Astrocyte of the cerebellum (primary cell): ENCODE measurements at regions not wholly inside any gene's neighbourhood (a gene's known extent, or its start where the extent isn't known, plus 50 kb on each side); places are given as distances from the start of the nearest gene placed in this dataset.
A peak's percentile ranks its signal among the peaks of the same experiment; 100 is the strongest.

Experiments
- DNase-seq: peaks from one replicate; pipeline ENCODE4 v3.0.0-alpha.2; 2011; ENCODE audit warnings: low read depth
- H3K4me3 ChIP-seq: 2 replicates; pipeline ENCODE4 v1.5.1; 2011; ENCODE audit warnings: mild to moderate bottlenecking, low read depth, low read length, moderate library complexity
- in situ Hi-C: cut with HindIII; loops from 2 replicates; pipeline ENCODE4 v1.10.0; 2017; ENCODE audit warnings: low sequenced_read_pairs
- TF ChIP-seq, protein P1 (sequence below): IDR thresholded peaks from 2 replicates; pipeline ENCODE4 v1.5.1; 2012; ENCODE audit warnings: low read length, low read depth, moderate library complexity, mild to moderate bottlenecking; ENCODE audit errors: missing control alignments

DNA sequence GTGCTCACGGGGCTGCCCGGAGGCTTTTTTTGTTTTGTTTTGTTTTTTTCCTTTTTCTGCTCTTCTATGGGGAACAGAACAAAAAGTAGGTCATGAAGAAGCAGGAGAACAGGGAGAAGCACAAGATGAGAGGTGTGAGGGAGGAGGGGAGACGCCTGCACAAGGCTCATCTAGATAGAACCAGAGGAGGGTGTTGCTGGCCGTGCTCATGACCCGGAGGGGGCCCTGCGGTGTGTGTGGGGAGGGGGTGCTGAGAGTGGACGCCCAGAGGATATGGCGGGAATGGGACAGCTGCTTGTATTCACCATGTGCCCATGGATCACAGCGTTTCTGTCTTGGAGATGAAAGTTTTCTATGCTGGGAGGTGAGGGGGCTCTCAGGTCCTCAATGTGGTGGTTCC, 183.7 kb downstream of the FOXL1 start:
- DNase-seq, result no peak
- H3K4me3 ChIP-seq, result no peak overlapping the region
- in situ Hi-C loops, result loop anchor here (5.0 kb wide), 1 partner anchor 45 kb away; no protein-coding TSS in a partner anchor
- TF ChIP-seq, protein P1, sequence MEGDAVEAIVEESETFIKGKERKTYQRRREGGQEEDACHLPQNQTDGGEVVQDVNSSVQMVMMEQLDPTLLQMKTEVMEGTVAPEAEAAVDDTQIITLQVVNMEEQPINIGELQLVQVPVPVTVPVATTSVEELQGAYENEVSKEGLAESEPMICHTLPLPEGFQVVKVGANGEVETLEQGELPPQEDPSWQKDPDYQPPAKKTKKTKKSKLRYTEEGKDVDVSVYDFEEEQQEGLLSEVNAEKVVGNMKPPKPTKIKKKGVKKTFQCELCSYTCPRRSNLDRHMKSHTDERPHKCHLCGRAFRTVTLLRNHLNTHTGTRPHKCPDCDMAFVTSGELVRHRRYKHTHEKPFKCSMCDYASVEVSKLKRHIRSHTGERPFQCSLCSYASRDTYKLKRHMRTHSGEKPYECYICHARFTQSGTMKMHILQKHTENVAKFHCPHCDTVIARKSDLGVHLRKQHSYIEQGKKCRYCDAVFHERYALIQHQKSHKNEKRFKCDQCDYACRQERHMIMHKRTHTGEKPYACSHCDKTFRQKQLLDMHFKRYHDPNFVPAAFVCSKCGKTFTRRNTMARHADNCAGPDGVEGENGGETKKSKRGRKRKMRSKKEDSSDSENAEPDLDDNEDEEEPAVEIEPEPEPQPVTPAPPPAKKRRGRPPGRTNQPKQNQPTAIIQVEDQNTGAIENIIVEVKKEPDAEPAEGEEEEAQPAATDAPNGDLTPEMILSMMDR, result no peak

DNA sequence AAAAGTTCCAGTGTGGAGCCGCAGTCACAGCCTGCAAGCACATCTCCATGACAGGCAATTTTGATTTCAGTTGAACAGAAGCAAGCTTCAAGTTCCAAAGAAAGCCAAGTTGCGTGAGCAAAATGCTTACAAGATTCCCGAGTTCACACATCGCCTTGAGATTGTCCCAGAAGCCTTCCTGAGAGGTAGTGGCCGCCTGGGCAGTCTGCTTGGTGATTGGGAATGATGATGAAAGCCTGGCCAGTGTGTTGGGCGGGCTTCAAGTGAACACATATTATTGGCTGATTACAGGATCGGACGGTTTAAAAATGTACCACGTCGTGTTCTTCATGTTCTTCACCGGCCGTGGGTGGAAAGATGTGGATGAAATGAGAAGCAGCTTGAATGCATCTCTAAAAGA, 185.5 kb downstream of the FOXL1 start:
- in situ Hi-C loops, result loop anchor here (5.0 kb wide), 1 partner anchor 47 kb away; no protein-coding TSS in a partner anchor
- DNase-seq, result no peak
- TF ChIP-seq, protein P1, result no peak
- no peak overlapping the region for H3K4me3 ChIP-seq

DNA sequence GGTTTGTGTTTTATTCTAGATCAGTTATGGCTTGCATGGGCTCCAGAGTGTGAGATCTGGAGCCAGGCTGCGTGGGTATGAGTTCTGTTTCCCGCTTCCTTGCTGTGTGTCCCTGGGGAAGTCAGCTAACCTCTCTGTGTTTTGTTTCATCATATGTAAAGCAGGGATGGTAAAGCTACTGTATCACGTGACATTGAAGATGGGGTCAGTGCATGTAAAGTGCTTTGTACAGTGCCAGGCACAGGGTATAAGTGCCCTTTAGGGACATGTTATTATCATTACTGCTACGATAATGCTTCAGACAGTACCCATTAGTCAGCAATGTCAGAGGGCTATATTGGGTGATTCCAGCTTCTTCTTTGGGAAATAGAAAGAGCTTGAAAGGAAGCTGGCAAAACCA, 186.2 kb downstream of the FOXL1 start:
- no peak for DNase-seq
- TF ChIP-seq, protein P1, result no peak
- in situ Hi-C loops, result loop anchor here (5.0 kb wide), 1 partner anchor 47 kb away; no protein-coding TSS in a partner anchor
- no peak overlapping the region for H3K4me3 ChIP-seq

DNA sequence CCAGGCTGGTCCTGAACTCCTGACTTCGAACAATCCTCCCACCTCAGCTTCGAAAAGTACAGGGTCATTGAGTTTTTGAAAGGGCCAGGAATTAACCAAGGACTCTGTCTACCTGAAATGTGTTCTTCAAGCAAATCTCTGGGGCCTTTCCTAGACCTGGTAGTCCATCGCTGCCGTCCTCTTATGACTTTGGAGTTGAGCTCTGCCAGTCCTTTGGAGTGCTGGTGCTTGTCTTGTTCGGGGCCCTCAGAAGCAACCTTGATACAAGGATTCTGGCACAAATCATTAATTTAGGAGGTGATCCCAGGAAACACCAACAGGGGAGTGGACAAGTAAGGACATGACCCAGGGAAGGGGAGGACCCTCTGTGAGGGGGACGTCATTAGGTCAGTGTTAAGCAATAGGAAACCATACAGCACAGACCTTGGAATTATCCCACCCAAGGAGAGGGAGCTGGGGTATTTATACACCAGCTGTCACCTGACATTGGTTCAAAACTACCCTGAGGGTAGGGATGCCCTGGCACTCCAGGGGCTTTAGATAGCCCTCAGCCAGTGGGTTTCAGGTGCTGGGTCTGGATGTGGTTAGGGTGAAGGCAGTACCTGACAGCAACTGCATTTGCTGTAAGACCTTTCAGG, 187.2 kb downstream of the FOXL1 start:
- no peak for DNase-seq
- TF ChIP-seq, protein P1, result no peak
- H3K4me3 ChIP-seq, result no peak overlapping the region
- in situ Hi-C loops, result no loop called here

DNA sequence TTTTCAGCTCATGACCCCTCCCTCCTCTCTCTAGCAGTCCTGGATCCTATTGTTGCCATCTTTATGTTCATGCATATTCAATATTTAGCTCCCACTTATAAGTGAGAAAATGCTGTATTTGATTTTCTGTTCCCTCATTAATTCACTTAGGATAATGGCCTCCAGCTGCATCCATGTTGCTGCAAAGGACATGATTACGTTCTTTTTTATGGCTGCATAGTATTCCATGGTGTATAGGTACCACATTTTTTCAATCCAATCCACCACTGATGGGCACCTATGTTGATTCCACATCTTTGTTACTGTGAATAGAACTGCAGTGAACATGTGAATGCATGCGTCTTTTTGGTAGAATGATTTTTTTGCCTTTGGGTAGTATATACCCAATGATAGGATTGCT, 188.4 kb downstream of the FOXL1 start:
- H3K4me3 ChIP-seq, result no peak overlapping the region
- in situ Hi-C loops, result no loop called here
- DNase-seq, result no peak
- TF ChIP-seq, protein P1, result no peak

DNA sequence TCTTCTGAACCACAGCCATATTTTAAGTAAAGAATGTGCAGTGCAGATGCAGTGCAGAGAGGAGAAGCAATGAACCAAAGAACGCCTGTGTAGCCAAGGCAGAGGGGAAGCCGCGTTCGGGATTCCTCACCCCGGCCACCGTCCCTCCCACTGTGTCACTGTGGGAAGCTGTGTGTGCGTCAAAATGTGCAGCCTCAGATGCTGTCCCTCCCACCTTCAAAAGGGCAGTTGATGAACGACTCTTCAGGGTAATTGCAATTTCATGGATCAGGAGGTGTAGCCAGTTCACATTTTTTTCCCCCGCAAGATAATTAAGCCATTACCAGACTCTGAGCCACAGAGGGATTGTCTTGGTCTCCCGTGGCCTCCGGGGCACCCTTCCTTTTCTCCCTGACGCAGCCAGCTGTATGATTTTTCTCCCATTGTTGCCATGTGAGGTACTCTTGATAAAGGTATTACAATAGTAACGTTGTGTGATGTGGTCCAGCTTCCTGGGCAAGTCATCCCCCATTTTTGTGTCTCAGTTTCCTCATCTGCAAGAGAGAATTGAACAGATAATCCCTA, 190.0 kb downstream of the FOXL1 start:
- DNase-seq, result peak; percentile 87
- in situ Hi-C loops, result no loop called here
- no peak overlapping the region for H3K4me3 ChIP-seq
- TF ChIP-seq, protein P1, result no peak
